GM12878 (cell line): ENCODE measurements at regions not wholly inside any gene's neighbourhood (a gene's known extent, or its start where the extent isn't known, plus 50 kb on each side); places are given as distances from the start of the nearest gene placed in this dataset.

Experiments
- ASH2L ChIP-seq: fragments of 300-600, 200-600 bp; sonication (generic); IDR thresholded peaks from 2 replicates; pipeline ENCODE4 v1.6.1; 2017; ENCODE audit warnings: low read depth, mild to moderate bottlenecking, borderline replicate concordance
- CHD4 ChIP-seq: fragments of 200-600 bp; sonication (generic); IDR thresholded peaks from 2 replicates; pipeline ENCODE4 v1.6.1; 2016; ENCODE audit warnings: mild to moderate bottlenecking
- CTCF ChIP-seq, 3 experiments: IDR thresholded peaks in 2 of 3; conservative IDR thresholded peaks in 1 of 3; 2 replicates each; pipeline ENCODE4 v1.5.1; 2011; ENCODE audit warnings: low read depth in 3 of 3, low read length in 3 of 3, mild to moderate bottlenecking in 3 of 3, control low read depth in 2 of 3, moderate library complexity in 2 of 3, inconsistent platforms in 1 of 3, mixed read lengths in 1 of 3; ENCODE audit not compliant: control insufficient read depth in 2 of 3, insufficient read depth in 1 of 3; ENCODE audit errors: extremely low read depth in 1 of 3
- EP300 ChIP-seq, 2 experiments: fragments of 150-350 bp in 1 of 2; IDR thresholded peaks; 2 replicates each; pipeline ENCODE4 v1.6.1; 2011 to 2012; ENCODE audit warnings: low read depth in 2 of 2, low read length in 2 of 2, borderline replicate concordance in 1 of 2, improper control_type of control experiment in 1 of 2, inconsistent platforms in 1 of 2; ENCODE audit not compliant: control insufficient read depth in 1 of 2
- EZH2 ChIP-seq: IDR thresholded peaks from 2 replicates; pipeline ENCODE4 v1.6.1; 2012; ENCODE audit warnings: low read depth, mild to moderate bottlenecking, control low read depth, inconsistent platforms, low read length, borderline replicate concordance; ENCODE audit not compliant: control insufficient read depth
- FOS ChIP-seq: IDR thresholded peaks from 3 replicates; pipeline ENCODE4 v1.6.1; 2011; ENCODE audit warnings: borderline replicate concordance; ENCODE audit not compliant: insufficient read length; ENCODE audit errors: extremely low read depth
- GABPA ChIP-seq: IDR thresholded peaks from 2 replicates; pipeline ENCODE4 v1.6.1; 2014; ENCODE audit warnings: antibody characterized with exemption, low read depth, mild to moderate bottlenecking, inconsistent platforms
- MLLT1 ChIP-seq: fragments of 450-650 bp; IDR thresholded peaks from 2 replicates; pipeline ENCODE4 v1.6.1; 2016; ENCODE audit warnings: mild to moderate bottlenecking
- NR2C2 ChIP-seq: IDR thresholded peaks from 2 replicates; pipeline ENCODE4 v1.6.1; 2011; ENCODE audit warnings: borderline replicate concordance, low read depth; ENCODE audit not compliant: control insufficient read depth, insufficient read length
- POLR2A ChIP-seq: IDR thresholded peaks from 2 replicates; pipeline ENCODE4 v1.6.1; 2011; ENCODE audit warnings: low read depth, mild to moderate bottlenecking, low read length
- POLR2AphosphoS2 ChIP-seq: IDR thresholded peaks from 2 replicates; pipeline ENCODE4 v1.6.1; 2011; ENCODE audit warnings: low read depth, mild to moderate bottlenecking, low read length, improper control_type of control experiment, moderate library complexity
- POLR2AphosphoS5 ChIP-seq: IDR thresholded peaks from 2 replicates; pipeline ENCODE4 v1.6.1; 2011; ENCODE audit warnings: mild to moderate bottlenecking, low read length, inconsistent platforms
- YY1 ChIP-seq: IDR thresholded peaks from 2 replicates; pipeline ENCODE4 v1.6.1; 2011; ENCODE audit warnings: low read depth, mild to moderate bottlenecking, low read length
- ZBTB33 ChIP-seq: fragments of 450-650 bp; IDR thresholded peaks from 2 replicates; pipeline ENCODE4 v1.6.1; 2017; ENCODE audit warnings: mild to moderate bottlenecking

- TF ChIP-seq NR2C2 = no peak
- TF ChIP-seq CTCF (IDR thresholded peaks at IDR 0.05 in 2 of 3, conservative IDR thresholded peaks at IDR 0.05 in 1 of 3; ENCODE audit: control insufficient read depth in 2 of 3, extremely low read depth in 1 of 3, insufficient read depth in 1 of 3, low read depth in 3 of 3, low read length in 3 of 3) = no peak
- TF ChIP-seq CHD4 = no peak
- no peak for TF ChIP-seq ZBTB33
- no peak for TF ChIP-seq POLR2A
- TF ChIP-seq FOS = no peak
- TF ChIP-seq YY1 = no peak
- TF ChIP-seq MLLT1 = no peak
- TF ChIP-seq EZH2 = no peak
- TF ChIP-seq GABPA = no peak
- no peak for TF ChIP-seq ASH2L
- no peak for TF ChIP-seq POLR2AphosphoS5
- TF ChIP-seq EP300 (IDR thresholded peaks at IDR 0.05; ENCODE audit: borderline replicate concordance in 1 of 2, control insufficient read depth in 1 of 2, low read depth in 2 of 2, low read length in 2 of 2) = no peak
- no peak for TF ChIP-seq POLR2AphosphoS2
These were observed 279.2 kb upstream of the DUSP10 start for GRCh38 chr1:222021129-222021528.
